ENCODE measurements at regions not wholly inside any gene's neighbourhood (a gene's known extent, or its start where the extent isn't known, plus 50 kb on each side); places are given as distances from the start of the nearest gene placed in this dataset.

DNA sequence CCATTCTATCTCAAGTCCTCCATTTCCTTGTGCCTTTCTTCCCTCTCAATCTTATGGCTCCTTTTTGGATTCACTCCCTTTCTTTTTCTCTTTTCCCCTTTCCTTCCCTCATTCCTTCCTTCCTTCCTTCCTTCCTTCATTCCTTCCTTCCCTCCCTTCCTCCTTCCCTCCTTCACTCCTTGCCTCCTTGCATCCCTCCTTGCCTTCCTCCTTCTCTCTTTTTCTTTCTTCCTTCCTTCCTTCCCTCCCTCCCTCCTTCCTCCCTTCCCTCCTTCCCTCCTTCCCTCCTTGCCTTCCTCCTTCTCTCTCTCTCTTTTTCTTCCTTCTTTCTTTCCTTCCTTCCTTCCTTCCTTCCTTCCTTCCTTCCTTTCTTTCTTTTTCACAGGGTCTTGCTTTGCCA, 120.1 kb downstream of the SAMD9 start:
- Histone ChIP-seq H3K36me3 (no peaks in the 10 kb centered on the region), H3K27me3 (no peaks in the 10 kb centered on the region), H3K4me3 (no peak overlapping the region), H3K9me3 (no peaks in the 10 kb centered on the region), H3K27ac (no peak overlapping the region), H3K4me1 (no peaks in the 10 kb centered on the region)
- intact Hi-C loops (cut with DNase I): no loop called here
- ATAC-seq (no peak), DNase-seq (no peak)
- TF ChIP-seq, protein P1, sequence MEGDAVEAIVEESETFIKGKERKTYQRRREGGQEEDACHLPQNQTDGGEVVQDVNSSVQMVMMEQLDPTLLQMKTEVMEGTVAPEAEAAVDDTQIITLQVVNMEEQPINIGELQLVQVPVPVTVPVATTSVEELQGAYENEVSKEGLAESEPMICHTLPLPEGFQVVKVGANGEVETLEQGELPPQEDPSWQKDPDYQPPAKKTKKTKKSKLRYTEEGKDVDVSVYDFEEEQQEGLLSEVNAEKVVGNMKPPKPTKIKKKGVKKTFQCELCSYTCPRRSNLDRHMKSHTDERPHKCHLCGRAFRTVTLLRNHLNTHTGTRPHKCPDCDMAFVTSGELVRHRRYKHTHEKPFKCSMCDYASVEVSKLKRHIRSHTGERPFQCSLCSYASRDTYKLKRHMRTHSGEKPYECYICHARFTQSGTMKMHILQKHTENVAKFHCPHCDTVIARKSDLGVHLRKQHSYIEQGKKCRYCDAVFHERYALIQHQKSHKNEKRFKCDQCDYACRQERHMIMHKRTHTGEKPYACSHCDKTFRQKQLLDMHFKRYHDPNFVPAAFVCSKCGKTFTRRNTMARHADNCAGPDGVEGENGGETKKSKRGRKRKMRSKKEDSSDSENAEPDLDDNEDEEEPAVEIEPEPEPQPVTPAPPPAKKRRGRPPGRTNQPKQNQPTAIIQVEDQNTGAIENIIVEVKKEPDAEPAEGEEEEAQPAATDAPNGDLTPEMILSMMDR (IDR thresholded peaks at IDR 0.05): no peak

DNA sequence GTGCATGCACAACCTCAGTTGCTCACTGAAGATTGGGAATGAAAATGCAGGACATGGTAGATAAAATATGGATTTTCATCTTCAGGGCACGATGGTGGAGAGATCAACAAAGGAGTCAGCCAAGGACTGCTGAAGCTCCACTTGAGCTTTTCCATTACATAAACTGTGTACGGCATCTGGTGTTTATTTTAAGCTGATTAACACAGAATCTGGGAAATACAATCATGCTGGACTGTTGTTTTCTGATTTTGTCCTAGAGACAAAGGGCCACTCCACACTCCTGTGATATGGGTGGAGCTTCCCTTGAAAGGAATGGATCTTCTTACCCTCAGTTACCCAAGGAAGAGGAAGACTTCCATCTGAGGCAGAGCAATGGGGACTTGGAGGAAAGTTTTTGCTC, 120.6 kb downstream of the SAMD9 start:
- Histone ChIP-seq H3K27me3 (no peaks in the 10 kb centered on the region), H3K9me3 (no peaks in the 10 kb centered on the region), H3K36me3 (no peaks in the 10 kb centered on the region), H3K27ac (no peak overlapping the region), H3K4me1 (no peaks in the 10 kb centered on the region), H3K4me3 (no peak overlapping the region)
- TF ChIP-seq, protein P1 (IDR thresholded peaks at IDR 0.05): no peak
- ATAC-seq (no peak), DNase-seq (no peak)
- intact Hi-C loops (cut with DNase I): no loop called here

- no peaks in the 10 kb centered on the region for H3K4me1 ChIP-seq
- DNase-seq (no peak), ATAC-seq (no peak)
- no peaks in the 10 kb centered on the region for H3K27me3 ChIP-seq
- no peaks in the 10 kb centered on the region for H3K9me3 ChIP-seq
- TF ChIP-seq, protein P1 (IDR thresholded peaks at IDR 0.05): no peak
- H3K27ac ChIP-seq: no peak overlapping the region
- intact Hi-C loops (cut with DNase I): no loop called here
- no peaks in the 10 kb centered on the region for H3K36me3 ChIP-seq
- H3K4me3 ChIP-seq: no peak overlapping the region
These were observed 122.9 kb downstream of the SAMD9 start for GRCh38 chr7:92994901-92995300.

DNA sequence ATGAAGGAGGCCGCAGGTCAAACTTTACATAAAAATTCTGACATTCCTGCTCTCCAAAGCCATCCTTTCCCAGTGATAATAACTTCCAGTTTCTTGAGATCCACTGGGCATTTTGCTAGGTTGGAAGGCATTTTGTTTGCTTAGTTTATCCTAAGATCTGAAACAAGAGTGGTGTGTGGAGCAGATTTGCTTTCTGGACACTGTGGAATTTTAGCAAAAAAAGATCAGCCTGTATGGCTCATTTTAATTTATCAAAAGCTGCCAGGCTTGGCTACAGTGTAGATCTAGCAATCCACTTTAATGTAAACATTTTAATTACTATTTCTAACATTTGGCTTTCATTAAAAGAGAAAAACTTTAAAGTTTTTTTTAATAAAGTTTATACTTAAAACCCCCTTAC, 124.8 kb downstream of the SAMD9 start:
- H3K36me3 ChIP-seq: no peaks in the 10 kb centered on the region
- no peaks in the 10 kb centered on the region for H3K4me1 ChIP-seq
- intact Hi-C loops (cut with DNase I): no loop called here
- no peak overlapping the region for H3K27ac ChIP-seq
- no peaks in the 10 kb centered on the region for H3K27me3 ChIP-seq
- ATAC-seq (no peak), DNase-seq (no peak)
- TF ChIP-seq, protein P1 (IDR thresholded peaks at IDR 0.05): no peak
- H3K4me3 ChIP-seq: no peak overlapping the region
- no peaks in the 10 kb centered on the region for H3K9me3 ChIP-seq

DNA sequence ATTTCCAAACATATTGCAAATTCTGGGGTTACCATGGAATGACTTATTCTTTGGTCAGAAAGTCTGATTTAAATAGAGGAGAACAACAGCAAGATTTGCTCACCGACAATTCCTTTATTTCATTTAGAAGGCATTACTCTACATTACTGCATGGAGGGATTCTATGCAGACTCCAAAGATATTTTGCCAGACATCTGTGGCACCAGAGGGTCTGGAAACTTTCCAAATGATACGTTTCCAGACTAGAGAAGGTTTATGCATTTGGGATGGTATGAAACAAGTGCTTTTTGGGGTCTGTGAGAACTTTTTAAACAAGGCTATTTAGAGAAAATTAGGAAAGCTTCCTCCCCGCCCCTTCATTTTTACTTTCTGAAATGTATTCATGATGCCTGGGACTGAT, 125.3 kb downstream of the SAMD9 start:
- TF ChIP-seq, protein P1 (IDR thresholded peaks at IDR 0.05): no peak
- intact Hi-C loops (cut with DNase I): no loop called here
- DNase-seq (no peak), ATAC-seq (no peak)
- H3K27me3 ChIP-seq: no peaks in the 10 kb centered on the region
- H3K4me1 ChIP-seq: no peaks in the 10 kb centered on the region
- H3K9me3 ChIP-seq: no peaks in the 10 kb centered on the region
- H3K27ac ChIP-seq: no peak overlapping the region
- no peaks in the 10 kb centered on the region for H3K36me3 ChIP-seq
- no peak overlapping the region for H3K4me3 ChIP-seq
